ENCODE measurements at regions not wholly inside any gene's neighbourhood (a gene's known extent, or its start where the extent isn't known, plus 50 kb on each side); places are given as distances from the start of the nearest gene placed in this dataset.

DNA sequence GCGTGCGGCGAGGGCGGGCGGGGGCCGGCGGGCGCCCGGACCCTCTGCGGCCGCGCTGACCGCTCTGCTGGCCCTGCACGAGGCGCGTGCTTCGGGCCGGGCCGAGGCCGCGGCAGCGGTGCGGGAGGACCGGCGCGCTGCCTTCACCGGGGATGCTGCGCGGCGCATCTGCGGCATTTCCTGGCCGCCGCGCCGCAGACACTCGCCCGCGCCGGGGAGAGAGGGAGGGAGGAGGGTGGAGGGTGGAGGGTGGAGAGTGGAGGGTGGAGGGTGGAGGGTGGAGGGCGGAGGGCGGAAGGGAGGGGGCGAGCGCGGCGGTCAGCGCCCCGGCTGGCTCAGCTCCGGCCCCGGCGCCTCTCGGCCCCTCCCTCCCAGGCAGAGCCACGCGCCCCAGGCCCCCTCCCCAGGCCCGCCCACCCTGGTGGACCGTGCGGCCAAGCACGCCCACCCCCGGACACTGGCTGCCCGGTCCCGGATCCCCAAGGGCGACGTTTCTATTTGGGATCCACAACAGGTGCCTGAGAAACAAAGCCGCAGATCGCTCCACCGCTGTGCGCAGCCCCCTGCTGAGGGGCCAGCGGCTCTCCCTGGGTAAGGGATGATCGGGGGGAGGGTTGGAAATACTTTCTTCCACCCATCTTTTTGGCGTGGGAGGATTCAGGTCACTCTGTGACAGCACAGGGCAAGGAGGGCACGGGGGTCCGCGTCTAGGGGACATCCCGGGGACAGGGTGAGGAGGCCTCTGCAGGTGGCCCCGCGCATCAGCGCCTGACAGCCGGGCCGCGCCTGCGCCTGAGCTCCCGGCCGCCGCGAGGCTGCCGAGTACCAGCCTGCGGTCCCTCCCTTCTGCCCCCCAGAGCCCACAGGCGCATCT lies 111.2 kb upstream of the BEND6 start (continued):
- TF ChIP-seq ATF7 (IDR thresholded peaks at IDR 0.05) (no peak), ATF7 (CRISPR knock-in tag; IDR thresholded peaks at IDR 0.05) (no peak), ZNF737 (CRISPR knock-in tag; IDR thresholded peaks at IDR 0.05; ENCODE audit: borderline replicate concordance) (no peak), MEF2D (CRISPR knock-in tag; IDR thresholded peaks at IDR 0.05) (no peak), ZNF274 (CRISPR knock-in tag; IDR thresholded peaks at IDR 0.05) (no peak), ZNF235 (CRISPR knock-in tag; IDR thresholded peaks at IDR 0.05; ENCODE audit: borderline replicate concordance) (no peak), ZNF83 (CRISPR knock-in tag; IDR thresholded peaks at IDR 0.05; ENCODE audit: borderline replicate concordance) (no peak), ZNF766 (CRISPR knock-in tag; IDR thresholded peaks at IDR 0.05; ENCODE audit: borderline replicate concordance) (peak; percentile 73; the same call in 1 of the 2 replicates), SSRP1 (CRISPR knock-in tag; IDR thresholded peaks at IDR 0.05) (no peak), KAT8 (CRISPR knock-in tag; IDR thresholded peaks at IDR 0.05) (peak; percentile 45; the same call in 1 of the 2 replicates), PHF8 (CRISPR knock-in tag; IDR thresholded peaks at IDR 0.05) (peak; percentile 70), ZBTB7A (CRISPR knock-in tag; IDR thresholded peaks at IDR 0.05) (peak; percentile 66; the same call in 1 of the 2 replicates), ZNF607 (CRISPR knock-in tag; IDR thresholded peaks at IDR 0.05; ENCODE audit: borderline replicate concordance) (peak; percentile 77), CENPX (CRISPR knock-in tag; IDR thresholded peaks at IDR 0.05) (no peak), ZNF768 (CRISPR knock-in tag; IDR thresholded peaks at IDR 0.05) (peak; percentile 45; the same call in 1 of the 2 replicates), SMYD3 (CRISPR knock-in tag; IDR thresholded peaks at IDR 0.05) (0 out of 2 replicates have a peak, but pooled peaks have one; percentile 14), MIXL1 (CRISPR knock-in tag; IDR thresholded peaks at IDR 0.05) (no peak), TEAD3 (CRISPR knock-in tag; optimal IDR thresholded peaks at IDR 0.05; ENCODE audit: borderline replicate concordance) (no peak), GATA4 (IDR thresholded peaks at IDR 0.05; ENCODE audit: borderline replicate concordance, low read depth) (no peak), RXRB (CRISPR knock-in tag; IDR thresholded peaks at IDR 0.05; ENCODE audit: borderline replicate concordance) (0 out of 2 replicates have a peak, but pooled peaks have one; percentile 44)
- TF ChIP-seq, protein P1, sequence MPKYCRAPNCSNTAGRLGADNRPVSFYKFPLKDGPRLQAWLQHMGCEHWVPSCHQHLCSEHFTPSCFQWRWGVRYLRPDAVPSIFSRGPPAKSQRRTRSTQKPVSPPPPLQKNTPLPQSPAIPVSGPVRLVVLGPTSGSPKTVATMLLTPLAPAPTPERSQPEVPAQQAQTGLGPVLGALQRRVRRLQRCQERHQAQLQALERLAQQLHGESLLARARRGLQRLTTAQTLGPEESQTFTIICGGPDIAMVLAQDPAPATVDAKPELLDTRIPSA (CRISPR knock-in tag; IDR thresholded peaks at IDR 0.05; ENCODE audit: borderline replicate concordance): no peak
- TF ChIP-seq, protein P2, sequence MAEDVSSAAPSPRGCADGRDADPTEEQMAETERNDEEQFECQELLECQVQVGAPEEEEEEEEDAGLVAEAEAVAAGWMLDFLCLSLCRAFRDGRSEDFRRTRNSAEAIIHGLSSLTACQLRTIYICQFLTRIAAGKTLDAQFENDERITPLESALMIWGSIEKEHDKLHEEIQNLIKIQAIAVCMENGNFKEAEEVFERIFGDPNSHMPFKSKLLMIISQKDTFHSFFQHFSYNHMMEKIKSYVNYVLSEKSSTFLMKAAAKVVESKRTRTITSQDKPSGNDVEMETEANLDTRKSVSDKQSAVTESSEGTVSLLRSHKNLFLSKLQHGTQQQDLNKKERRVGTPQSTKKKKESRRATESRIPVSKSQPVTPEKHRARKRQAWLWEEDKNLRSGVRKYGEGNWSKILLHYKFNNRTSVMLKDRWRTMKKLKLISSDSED (CRISPR knock-in tag; IDR thresholded peaks at IDR 0.05): no peak
- TF ChIP-seq, protein P3, sequence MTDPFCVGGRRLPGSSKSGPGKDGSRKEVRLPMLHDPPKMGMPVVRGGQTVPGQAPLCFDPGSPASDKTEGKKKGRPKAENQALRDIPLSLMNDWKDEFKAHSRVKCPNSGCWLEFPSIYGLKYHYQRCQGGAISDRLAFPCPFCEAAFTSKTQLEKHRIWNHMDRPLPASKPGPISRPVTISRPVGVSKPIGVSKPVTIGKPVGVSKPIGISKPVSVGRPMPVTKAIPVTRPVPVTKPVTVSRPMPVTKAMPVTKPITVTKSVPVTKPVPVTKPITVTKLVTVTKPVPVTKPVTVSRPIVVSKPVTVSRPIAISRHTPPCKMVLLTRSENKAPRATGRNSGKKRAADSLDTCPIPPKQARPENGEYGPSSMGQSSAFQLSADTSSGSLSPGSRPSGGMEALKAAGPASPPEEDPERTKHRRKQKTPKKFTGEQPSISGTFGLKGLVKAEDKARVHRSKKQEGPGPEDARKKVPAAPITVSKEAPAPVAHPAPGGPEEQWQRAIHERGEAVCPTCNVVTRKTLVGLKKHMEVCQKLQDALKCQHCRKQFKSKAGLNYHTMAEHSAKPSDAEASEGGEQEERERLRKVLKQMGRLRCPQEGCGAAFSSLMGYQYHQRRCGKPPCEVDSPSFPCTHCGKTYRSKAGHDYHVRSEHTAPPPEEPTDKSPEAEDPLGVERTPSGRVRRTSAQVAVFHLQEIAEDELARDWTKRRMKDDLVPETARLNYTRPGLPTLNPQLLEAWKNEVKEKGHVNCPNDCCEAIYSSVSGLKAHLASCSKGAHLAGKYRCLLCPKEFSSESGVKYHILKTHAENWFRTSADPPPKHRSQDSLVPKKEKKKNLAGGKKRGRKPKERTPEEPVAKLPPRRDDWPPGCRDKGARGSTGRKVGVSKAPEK (CRISPR knock-in tag; IDR thresholded peaks at IDR 0.05; ENCODE audit: borderline replicate concordance): peak; percentile 29; the same call in 1 of the 2 replicates
- TF ChIP-seq, protein P4, sequence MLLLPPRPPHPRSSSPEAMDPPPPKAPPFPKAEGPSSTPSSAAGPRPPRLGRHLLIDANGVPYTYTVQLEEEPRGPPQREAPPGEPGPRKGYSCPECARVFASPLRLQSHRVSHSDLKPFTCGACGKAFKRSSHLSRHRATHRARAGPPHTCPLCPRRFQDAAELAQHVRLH (CRISPR knock-in tag; IDR thresholded peaks at IDR 0.05; ENCODE audit: borderline replicate concordance, low read depth): 0 out of 2 replicates have a peak, but pooled peaks have one; percentile 37

Data from HepG2 (cell line).